AG09319 (cell line): ENCODE measurements at regions not wholly inside any gene's neighbourhood (a gene's known extent, or its start where the extent isn't known, plus 50 kb on each side); places are given as distances from the start of the nearest gene placed in this dataset.

ENCODE experiments used
- DNase-seq: peaks from one replicate; pipeline ENCODE4 v3.0.0-alpha.2; 2010; ENCODE audit warnings: low read depth; ENCODE audit errors: extremely low read depth
- TF ChIP-seq, protein P1 (sequence below): IDR thresholded peaks from 2 replicates; pipeline ENCODE4 v1.5.1; 2011; ENCODE audit warnings: low read depth, mild to moderate bottlenecking, inconsistent platforms, low read length, moderate library complexity

DNA sequence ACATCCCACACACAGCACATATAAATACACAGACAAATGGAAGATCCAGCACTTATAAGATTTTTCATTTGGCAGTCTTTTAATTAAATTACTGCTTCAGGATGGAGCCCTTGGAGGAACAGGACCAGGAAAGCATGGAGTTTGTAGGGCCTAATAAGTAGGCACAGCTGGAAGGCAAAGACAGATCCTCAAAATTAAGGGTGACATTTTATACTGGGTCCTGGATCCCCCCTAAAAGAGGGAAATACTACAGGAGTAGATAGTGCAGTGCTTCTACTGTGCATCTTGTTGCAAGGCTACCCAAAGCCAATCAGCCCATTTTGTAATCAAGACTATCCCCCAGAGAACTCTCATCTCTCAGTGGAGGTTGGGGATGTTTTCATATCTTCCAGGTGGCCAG lies 1860.7 kb upstream of the PCDH10 start:
- TF ChIP-seq, protein P1, sequence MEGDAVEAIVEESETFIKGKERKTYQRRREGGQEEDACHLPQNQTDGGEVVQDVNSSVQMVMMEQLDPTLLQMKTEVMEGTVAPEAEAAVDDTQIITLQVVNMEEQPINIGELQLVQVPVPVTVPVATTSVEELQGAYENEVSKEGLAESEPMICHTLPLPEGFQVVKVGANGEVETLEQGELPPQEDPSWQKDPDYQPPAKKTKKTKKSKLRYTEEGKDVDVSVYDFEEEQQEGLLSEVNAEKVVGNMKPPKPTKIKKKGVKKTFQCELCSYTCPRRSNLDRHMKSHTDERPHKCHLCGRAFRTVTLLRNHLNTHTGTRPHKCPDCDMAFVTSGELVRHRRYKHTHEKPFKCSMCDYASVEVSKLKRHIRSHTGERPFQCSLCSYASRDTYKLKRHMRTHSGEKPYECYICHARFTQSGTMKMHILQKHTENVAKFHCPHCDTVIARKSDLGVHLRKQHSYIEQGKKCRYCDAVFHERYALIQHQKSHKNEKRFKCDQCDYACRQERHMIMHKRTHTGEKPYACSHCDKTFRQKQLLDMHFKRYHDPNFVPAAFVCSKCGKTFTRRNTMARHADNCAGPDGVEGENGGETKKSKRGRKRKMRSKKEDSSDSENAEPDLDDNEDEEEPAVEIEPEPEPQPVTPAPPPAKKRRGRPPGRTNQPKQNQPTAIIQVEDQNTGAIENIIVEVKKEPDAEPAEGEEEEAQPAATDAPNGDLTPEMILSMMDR: no peak
- DNase-seq: no peak

DNA sequence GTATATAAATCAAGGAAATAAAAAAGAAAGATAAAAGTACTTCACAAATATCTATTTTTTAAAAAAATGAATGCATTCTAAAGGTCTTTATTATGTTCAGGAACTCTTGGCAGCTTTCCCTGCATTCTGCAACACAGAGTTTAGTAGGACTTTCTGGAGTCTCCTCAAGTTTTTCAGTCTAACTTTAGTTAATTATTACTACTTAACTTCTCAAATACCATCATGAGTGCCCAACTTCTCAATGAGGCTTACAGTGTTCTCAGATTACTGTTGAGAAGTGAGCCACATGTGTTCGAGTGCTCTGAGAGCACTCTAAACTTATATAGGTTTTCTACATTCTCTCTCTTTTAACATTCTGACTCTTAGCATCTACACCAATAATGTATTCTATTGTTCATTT lies 1852.9 kb upstream of the PCDH10 start:
- TF ChIP-seq, protein P1: no peak
- no peak for DNase-seq

DNA sequence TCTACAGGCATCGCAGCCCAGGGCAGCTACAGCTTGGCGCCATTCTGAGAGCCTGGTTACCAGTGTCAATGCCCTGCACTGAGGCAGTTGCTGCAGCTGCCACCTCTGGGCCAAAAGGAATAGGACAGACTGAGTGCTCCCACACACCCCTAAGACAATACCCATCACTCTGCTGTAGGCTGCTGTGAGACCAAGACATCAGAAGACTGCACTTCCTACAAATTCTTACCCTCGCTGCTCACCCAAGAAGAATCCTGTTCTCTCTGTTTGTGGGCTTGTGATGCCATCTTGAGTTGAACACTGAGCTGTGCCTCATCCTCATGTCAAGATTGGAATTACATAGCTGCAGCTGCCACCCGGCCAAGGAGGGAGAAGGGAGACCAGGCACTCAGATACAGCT lies 1847.0 kb upstream of the PCDH10 start:
- TF ChIP-seq, protein P1: no peak
- DNase-seq: no peak

DNA sequence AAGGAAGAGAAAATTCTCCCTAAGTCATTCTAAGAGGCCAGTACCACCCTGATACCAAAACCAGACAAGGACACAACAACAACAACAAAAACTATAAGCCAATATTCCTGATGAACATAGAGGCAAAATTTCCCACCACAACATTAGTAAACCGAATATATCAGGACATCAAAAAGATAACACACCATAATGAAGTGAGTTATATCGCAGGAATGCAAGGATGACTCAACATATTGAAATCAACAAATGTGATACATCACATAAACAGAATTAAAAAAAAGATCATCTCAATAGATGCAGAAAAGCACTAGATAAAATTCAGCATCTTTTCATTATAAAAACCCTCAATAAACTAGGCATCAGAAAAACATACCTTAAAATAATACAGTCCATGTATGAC lies 1844.4 kb upstream of the PCDH10 start:
- TF ChIP-seq, protein P1: no peak
- no peak for DNase-seq

DNA sequence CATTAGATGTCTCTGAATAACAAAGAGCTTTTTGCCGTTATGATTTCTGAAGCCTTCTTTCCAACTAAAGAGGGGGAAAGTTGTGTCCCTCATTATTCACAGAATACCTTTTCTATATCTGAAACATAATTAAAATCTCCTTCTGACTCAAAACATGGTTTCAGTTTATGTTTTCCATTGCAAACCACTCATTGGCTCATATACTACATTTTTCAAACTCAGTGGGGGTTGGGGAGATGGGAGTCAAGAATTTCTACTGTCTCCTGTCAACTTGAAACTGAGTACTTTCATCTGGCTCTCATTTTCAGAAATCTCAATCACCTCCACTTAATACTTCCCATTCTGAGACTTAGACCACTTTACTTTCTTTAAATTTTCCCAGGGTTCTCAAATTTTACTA lies 1839.5 kb upstream of the PCDH10 start:
- TF ChIP-seq, protein P1: no peak

DNA sequence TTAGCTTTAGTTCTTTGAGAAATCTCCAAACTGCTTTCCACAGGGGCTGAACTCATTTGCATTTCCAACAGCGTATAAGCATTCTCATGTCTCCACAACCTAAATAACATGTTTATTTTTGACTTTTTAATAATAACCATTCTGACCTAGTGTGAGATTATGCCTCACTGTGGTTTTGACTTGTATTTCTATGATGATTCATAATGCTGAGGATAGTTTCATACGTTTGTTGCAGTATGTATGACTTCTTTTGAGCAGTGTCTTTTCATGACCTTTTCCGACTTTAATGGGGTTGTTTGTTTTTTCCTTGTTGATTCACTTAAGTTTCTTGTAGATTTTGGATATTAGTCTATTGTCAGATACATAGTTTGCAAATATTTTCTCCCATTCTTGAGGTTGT lies 1833.0 kb upstream of the PCDH10 start:
- no peak for DNase-seq
- TF ChIP-seq, protein P1: no peak

More for the DNA sequence above, 1839.5 kb upstream of the PCDH10 start:
- DNase-seq: no peak

DNA sequence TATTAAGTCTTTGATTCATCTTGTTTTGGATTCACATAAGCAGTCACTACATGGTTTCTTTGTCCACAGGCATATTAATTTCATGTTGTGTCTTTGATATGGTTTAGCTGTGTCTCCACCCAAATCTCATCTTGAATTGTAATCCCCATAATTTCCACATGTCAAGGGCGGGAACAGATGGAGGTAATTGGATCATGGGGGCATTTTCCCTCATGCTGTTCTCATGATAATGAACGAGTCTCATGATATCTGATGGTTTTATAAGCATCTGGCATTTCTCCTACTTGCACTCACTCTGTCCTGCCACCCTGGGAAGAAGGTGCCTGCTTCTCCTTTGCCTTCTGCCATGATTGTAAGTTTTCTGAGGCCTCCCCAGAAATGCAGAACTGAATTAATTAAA lies 1811.2 kb upstream of the PCDH10 start:
- DNase-seq: no peak
- TF ChIP-seq, protein P1: no peak
